ENCODE measurements at regions not wholly inside any gene's neighbourhood (a gene's known extent, or its start where the extent isn't known, plus 50 kb on each side); places are given as distances from the start of the nearest gene placed in this dataset.

DNA sequence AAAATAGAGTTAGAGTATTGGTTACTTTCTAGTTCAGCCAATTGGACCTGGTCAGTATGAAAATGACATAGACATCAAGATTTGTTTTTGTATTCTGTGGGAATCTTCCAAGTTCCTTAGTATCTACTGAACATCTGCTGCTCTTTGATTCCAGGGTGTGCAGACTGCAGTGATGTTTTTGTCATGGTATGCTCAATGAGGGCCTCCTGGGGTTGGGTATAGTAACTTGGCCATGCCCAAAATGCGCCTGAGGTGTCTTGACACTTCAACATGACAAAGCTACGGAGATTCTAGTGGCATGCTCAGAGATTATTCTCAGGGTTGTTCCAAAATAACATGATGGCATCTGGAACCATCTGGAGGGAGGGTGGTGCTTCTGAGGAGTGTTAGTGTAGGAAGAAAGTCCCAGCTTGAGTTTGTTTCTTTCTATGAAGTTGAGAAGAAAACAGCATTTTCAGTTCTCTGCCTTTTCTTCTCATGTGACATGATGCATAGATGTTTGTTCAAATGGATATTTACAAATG, 313.5 kb upstream of the TBL1XR1 start:
- no peak for DNase-seq (ENCODE audit: low read depth)
- TF ChIP-seq, protein P1, sequence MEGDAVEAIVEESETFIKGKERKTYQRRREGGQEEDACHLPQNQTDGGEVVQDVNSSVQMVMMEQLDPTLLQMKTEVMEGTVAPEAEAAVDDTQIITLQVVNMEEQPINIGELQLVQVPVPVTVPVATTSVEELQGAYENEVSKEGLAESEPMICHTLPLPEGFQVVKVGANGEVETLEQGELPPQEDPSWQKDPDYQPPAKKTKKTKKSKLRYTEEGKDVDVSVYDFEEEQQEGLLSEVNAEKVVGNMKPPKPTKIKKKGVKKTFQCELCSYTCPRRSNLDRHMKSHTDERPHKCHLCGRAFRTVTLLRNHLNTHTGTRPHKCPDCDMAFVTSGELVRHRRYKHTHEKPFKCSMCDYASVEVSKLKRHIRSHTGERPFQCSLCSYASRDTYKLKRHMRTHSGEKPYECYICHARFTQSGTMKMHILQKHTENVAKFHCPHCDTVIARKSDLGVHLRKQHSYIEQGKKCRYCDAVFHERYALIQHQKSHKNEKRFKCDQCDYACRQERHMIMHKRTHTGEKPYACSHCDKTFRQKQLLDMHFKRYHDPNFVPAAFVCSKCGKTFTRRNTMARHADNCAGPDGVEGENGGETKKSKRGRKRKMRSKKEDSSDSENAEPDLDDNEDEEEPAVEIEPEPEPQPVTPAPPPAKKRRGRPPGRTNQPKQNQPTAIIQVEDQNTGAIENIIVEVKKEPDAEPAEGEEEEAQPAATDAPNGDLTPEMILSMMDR (conservative IDR thresholded peaks at IDR 0.05; ENCODE audit: low read length), result no peak
- H3K4me3 ChIP-seq (ENCODE audit: low read length), result no peak overlapping the region

DNA sequence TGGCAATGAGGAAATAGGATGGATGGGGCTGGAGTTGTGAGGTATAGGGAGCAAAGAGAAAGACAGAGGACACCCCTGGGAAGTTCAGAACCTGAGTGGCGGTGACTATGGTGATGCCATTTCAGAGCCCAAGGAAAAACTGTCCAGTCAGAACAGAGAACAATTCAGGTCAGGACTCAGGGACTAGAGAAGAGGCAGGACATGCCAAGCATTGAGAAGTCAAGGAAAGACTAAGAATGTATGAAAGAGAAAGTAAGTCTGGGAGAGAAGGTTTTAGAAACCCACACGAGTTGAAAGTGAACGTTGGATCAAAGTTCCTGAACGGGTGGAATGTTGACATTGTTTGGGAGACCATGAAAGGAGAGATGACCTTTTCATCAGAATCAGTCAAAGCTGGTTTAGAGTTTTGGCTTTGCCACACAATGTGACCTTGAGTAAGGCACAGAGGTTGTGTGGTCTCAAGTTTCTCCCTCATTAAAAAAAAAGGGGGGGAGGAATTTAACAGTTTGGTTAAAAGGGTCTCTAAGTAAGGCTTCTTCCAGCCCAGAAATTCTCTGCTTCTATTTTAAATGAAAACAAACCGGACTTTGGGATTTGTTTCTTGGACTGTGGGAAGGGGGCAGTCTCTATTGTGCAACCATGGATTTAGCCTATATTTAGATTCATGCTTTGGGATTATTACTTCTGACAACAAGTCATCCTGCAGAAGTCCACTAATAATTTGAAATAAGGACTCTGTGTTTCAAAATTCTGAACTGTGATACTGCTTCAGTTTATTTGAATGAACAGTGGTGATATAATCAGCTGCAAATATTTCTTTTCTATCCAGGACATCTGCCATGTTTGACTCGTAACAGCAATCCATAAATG, 315.9 kb upstream of the TBL1XR1 start:
- H3K4me3 ChIP-seq (ENCODE audit: low read length), result no peak overlapping the region
- TF ChIP-seq, protein P1 (conservative IDR thresholded peaks at IDR 0.05; ENCODE audit: low read length), result no peak
- no peak for DNase-seq (ENCODE audit: low read depth)

DNA sequence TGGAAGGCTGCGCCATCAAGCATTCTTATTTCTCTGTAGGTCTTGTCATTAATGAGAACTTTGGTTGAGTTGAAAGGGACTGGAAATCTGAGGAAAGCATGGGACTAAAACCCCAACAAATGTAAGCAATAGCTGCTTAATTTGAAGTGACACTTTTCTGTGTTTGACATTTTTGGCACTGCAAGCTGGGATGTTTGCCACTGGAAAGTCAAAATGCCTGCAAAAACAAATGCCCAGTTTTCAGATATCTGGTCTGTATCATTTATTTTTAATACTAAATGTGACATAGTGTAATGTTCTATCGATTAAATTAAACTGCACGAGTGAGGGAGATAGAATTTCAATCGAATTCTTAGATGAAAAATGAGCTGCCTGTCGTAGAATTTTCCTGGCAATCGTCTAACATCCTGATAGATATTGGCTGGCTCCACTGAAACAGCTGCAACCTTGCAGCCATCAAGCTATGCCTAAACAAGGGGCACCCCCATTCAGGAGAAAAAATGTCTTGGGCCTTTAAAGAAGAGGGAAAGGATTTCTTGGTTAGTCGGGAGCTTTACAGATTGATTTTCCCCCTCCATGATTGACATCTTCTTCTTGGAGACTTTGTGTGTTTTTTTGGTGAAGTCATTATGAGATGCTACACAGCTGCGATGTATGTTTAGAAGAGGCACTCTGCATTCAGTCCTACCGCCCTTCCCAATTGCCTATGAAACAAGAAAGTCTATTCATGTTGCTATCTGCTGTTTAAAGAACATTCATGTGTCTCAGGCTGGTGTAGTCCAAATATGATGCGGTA, 316.7 kb upstream of the TBL1XR1 start:
- TF ChIP-seq, protein P1 (conservative IDR thresholded peaks at IDR 0.05; ENCODE audit: low read length), result no peak
- no peak overlapping the region for H3K4me3 ChIP-seq (ENCODE audit: low read length)

DNA sequence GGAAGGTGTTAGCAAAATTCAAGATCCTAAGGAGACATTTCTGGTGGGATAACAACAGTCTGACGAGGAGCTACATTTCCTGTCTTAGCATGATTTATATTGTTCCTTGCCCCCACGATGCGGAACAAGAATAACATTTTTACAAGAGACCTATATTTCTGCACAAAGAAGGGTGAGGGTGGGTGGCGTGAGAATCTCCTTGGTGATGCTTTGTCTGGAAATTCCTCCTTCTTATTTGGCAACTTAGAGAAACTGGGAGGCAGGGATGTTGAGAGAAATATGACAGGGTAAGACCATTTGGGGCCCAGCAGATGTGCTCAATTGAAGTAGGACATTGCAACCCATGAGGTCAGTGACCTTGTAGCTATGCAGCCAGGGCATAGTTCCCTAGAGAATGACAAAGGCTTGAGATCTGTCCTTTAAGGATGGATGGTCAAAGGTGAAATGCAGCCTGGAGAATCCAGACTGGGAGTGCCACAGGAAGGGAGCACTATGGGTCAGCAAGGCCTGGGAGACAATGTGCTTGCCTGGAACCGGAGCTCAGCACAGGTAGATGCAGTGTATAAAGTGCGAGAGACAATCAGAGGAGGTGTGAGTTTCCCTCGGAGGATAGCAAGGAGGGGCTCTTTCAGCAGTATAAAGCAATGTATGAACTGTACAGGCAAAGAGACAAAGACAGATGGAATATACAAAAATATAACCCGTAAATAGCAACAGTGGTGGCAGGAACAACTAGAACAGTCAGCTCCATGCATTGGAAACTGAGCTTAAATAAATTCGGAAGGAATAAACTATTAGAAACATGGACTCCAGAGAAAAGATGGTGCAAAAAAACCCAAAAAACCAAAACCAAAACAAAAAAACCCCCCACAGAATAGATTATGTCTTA, 317.6 kb upstream of the TBL1XR1 start:
- peak; percentile 40 for DNase-seq (ENCODE audit: low read depth)
- TF ChIP-seq, protein P1 (conservative IDR thresholded peaks at IDR 0.05; ENCODE audit: low read length), result no peak
- no peak overlapping the region for H3K4me3 ChIP-seq (ENCODE audit: low read length)

More for the DNA sequence above, 316.7 kb upstream of the TBL1XR1 start:
- DNase-seq (ENCODE audit: low read depth), result no peak

DNA sequence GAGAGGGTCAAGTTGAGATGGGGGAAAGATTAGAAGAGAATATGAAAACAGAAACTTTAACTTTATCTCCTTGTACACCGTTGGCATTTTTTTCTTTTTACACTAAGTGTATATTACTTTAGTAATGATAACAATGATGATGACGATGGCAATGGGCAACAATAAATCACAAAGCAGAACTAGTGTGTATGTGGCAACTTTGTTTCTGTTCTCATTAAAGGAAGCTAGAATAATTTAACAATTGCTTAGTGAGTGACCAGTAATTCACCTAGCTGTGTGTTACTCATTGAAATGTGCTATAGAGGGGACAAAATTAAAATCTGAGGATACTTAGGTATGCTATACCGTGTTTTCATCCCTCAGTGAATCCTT, 318.5 kb upstream of the TBL1XR1 start:
- no peak overlapping the region for H3K4me3 ChIP-seq (ENCODE audit: low read length)
- TF ChIP-seq, protein P1 (conservative IDR thresholded peaks at IDR 0.05; ENCODE audit: low read length), result no peak
- no peak for DNase-seq (ENCODE audit: low read depth)

DNA sequence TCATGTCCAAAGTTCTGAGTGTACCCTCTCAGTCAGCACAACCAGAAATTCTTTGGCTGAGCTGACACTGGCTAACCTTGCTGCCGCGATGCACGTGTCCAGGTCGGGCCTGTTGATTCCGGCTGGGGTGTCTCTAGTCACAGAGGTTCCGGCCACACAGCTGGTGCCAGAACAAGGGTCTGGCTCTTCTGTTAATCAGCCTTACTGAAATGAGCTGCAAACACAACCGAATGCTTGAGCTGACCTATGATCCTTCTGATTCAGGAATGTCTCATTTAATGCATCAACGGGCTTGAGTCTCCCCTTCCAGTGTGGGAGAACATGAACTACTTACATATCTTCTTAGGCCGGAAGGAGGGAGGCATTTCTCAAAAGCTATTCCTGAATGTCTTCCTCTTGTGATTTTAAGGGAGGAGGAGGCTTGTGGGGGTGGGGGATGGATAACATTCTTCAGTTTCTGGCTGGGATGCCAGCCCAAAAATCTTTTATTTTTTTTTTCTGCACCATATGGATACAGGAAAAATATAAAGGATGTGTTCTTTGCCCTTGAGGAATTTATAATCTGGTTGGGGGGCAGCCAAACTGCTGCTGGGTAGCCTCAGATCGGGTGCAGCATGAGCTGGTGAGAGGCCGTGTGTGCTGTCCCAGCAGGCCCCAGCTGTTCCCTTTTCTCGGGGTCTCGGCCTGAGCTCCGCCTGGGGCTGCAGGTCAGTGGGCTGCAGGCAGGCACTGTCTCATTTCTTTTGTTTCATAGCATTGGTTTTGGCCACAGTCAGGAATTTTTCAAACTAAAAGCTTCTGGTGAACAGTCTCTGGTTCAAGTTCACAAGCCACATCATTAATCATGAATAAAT, 319.1 kb upstream of the TBL1XR1 start:
- no peak overlapping the region for H3K4me3 ChIP-seq (ENCODE audit: low read length)
- TF ChIP-seq, protein P1 (conservative IDR thresholded peaks at IDR 0.05; ENCODE audit: low read length), result no peak
- peak; percentile 87 for DNase-seq (ENCODE audit: low read depth)

Data from AG10803 (cell line).